PC-3 (cell line): ENCODE measurements at regions not wholly inside any gene's neighbourhood (a gene's known extent, or its start where the extent isn't known, plus 50 kb on each side); places are given as distances from the start of the nearest gene placed in this dataset.

Experiments
- ATAC-seq: fragments of 200-7000 bp; cut with Tn5 transposase; 2 replicates; pipeline ENCODE4 v1.9.1; 2020; ENCODE audit warnings: mild to moderate bottlenecking, moderate library complexity
- BruUV-seq: library from RNA; stranded (reverse); fragments of 400-500 nt; replicated peaks from 2 replicates; lab custom pipeline; 2021; lab: Mats Ljungman, UMichigan
- CTCF ChIA-PET: fragments of 300-600 bp; sonication (Branson Sonifier 250); formaldehyde crosslinking; loops from one replicate; lab custom pipeline; 2022; ENCODE audit warnings: antibody characterized with exemption; lab: Charles Lee
- POLR2A ChIA-PET: fragments of 300-600 bp; sonication (Branson Sonifier 250); formaldehyde crosslinking; loops from one replicate; lab custom pipeline; 2022; ENCODE audit warnings: antibody characterized with exemption; ENCODE audit not compliant: unreplicated experiment; lab: Charles Lee
- DNase-seq: peaks from one replicate; pipeline ENCODE4 v3.0.0-alpha.2; 2015
- H2AFZ ChIP-seq: fragments of 300-600 bp; sonication (generic); 2 replicates; pipeline ENCODE4 v1.6.0; 2016; ENCODE audit warnings: antibody characterized with exemption, low read length
- H3F3A ChIP-seq: fragments of 300-600 bp; sonication (generic); one replicate; pipeline ENCODE4 v1.6.0; 2017; ENCODE audit warnings: antibody characterized with exemption, low read length, control low read depth, mild to moderate bottlenecking; ENCODE audit not compliant: unreplicated experiment
- H3K27ac ChIP-seq: fragments of 300-600 bp; sonication (generic); 2 replicates; pipeline ENCODE4 v1.5.1; 2016; ENCODE audit warnings: mild to moderate bottlenecking, low read length
- H3K27me3 ChIP-seq: fragments of 300-600 bp; sonication (generic); 2 replicates; pipeline ENCODE4 v1.6.1; 2016; ENCODE audit warnings: low read length, mixed read lengths
- H3K36me3 ChIP-seq: fragments of 300-600 bp; sonication (generic); 2 replicates; pipeline ENCODE4 v1.6.1; 2016; ENCODE audit warnings: low read depth, mixed run types, low read length, mixed read lengths
- H3K4me1 ChIP-seq: fragments of 300-600 bp; sonication (generic); 2 replicates; pipeline ENCODE4 v1.5.1; 2016; ENCODE audit warnings: low read length; ENCODE audit not compliant: insufficient read depth
- H3K4me2 ChIP-seq: fragments of 300-600 bp; sonication (generic); 2 replicates; pipeline ENCODE4 v1.6.0; 2016; ENCODE audit warnings: low read length
- H3K4me3 ChIP-seq: fragments of 300-600 bp; sonication (generic); 2 replicates; pipeline ENCODE4 v1.5.1; 2016; ENCODE audit warnings: mild to moderate bottlenecking, low read length, mixed read lengths
- H3K79me2 ChIP-seq: fragments of 300-600 bp; sonication (generic); 2 replicates; pipeline ENCODE4 v1.6.1; 2017; ENCODE audit warnings: low read length, mixed read lengths
- H3K9ac ChIP-seq: fragments of 300-600 bp; sonication (generic); 2 replicates; pipeline ENCODE4 v1.6.0; 2016; ENCODE audit warnings: mild to moderate bottlenecking, low read length
- H3K9me2 ChIP-seq: fragments of 300-600 bp; sonication (generic); replicated peaks from 2 replicates; pipeline ENCODE4 v1.6.1; 2016; ENCODE audit warnings: mixed run types, low read length, mixed read lengths
- H3K9me3 ChIP-seq: fragments of 300-600 bp; sonication (generic); 2 replicates; pipeline ENCODE4 v1.6.1; 2016; ENCODE audit warnings: low read length, mixed read lengths
- H4K20me1 ChIP-seq: fragments of 300-600 bp; sonication (generic); 2 replicates; pipeline ENCODE4 v1.6.1; 2016; ENCODE audit warnings: low read length, mixed read lengths
- EZH2 ChIP-seq: fragments of 300-600 bp; sonication (generic); IDR thresholded peaks from one replicate; pipeline ENCODE4 v1.6.1; 2017; ENCODE audit warnings: antibody characterized with exemption, mild to moderate bottlenecking, low read length; ENCODE audit not compliant: unreplicated experiment
- EZH2phosphoT487 ChIP-seq: fragments of 300-600 bp; sonication (generic); IDR thresholded peaks from 2 replicates; pipeline ENCODE4 v1.6.1; 2018; ENCODE audit warnings: mild to moderate bottlenecking, antibody characterized with exemption, low read length, borderline replicate concordance
- intact Hi-C: fragments of 100-400 bp; cut with micrococcal nuclease; formaldehyde crosslinking; loops from 2 replicates; pipeline ENCODE4 v1.9.0; 2023
- TF ChIP-seq, protein P1 (sequence below): fragments of 300-600 bp; sonication (generic); conservative IDR thresholded peaks from 2 replicates; pipeline ENCODE4 v1.5.1; 2017; ENCODE audit warnings: antibody characterized with exemption, low read depth, mild to moderate bottlenecking, low read length

DNA sequence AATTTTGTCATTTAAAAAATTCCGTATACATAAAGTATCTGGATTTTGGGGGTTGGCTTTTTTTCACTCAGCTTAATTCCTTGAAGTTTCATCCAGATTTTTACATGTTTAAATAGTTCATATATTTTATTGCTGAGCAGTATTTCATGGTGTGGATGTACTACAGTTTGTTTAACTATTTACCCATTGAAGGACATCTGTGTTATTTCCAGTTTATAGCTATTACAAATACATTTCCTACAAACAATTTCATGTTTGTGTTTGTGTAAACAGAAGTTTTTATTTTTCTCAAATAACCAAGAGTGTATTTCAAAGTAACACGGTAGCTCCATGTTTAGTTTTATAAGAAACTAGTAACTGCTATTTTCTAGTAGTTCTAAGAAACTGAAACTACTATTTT is 299.7 kb upstream of the ANO3 start:
- Histone ChIP-seq H4K20me1 (no peaks in the 10 kb centered on the region), H3K36me3 (no peaks in the 10 kb centered on the region), H3K4me1 (no peaks in the 10 kb centered on the region), H2AFZ (no peak overlapping the region), H3K4me2 (no peak overlapping the region), H3K9me3 (no peaks in the 10 kb centered on the region), H3K9ac (no peak overlapping the region), H3K27me3 (no peaks in the 10 kb centered on the region), H3K9me2 (no peaks in the 10 kb centered on the region), H3K27ac (no peak overlapping the region), H3K79me2 (no peaks in the 10 kb centered on the region), H3K4me3 (no peak overlapping the region), H3F3A (no peaks in the 10 kb centered on the region)
- no peak for TF ChIP-seq EZH2phosphoT487
- ChIA-PET CTCF (no interaction called here), POLR2A (no interaction called here)
- no TSS peak for BruUV-seq
- no peak for DNase-seq
- ATAC-seq, result no peak
- intact Hi-C loops, result no loop called here

DNA sequence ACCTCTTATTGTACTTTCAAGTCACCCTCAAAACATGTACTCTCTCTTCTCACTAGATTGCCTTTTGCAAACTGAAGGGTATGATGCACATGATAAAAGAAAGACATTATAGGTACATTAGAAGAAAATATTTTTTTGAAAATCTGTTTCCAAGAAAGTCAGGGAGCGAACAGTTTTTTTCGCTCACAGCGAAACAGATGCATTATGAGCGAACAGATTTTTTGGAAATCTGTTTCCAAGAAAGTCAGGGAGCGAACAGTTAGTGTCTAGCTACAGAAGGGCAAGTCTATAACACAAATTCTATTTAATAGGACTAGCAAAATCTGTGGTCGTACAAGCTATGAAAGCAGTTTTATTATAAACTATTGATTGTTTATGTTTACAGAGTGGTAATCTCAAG is 296.2 kb upstream of the ANO3 start:
- Histone ChIP-seq H3K4me1 (no peaks in the 10 kb centered on the region), H3K27me3 (0 out of 2 replicates have a peak, but pooled peaks cover 6% of the 10 kb centered on the region), H4K20me1 (no peaks in the 10 kb centered on the region), H3K27ac (no peak overlapping the region), H2AFZ (no peak overlapping the region), H3K36me3 (no peaks in the 10 kb centered on the region), H3K79me2 (no peaks in the 10 kb centered on the region), H3F3A (no peaks in the 10 kb centered on the region), H3K9me2 (no peaks in the 10 kb centered on the region), H3K9ac (no peak overlapping the region), H3K4me2 (no peak overlapping the region), H3K4me3 (no peak overlapping the region), H3K9me3 (no peaks in the 10 kb centered on the region)
- TF ChIP-seq EZH2 (no peak), EZH2phosphoT487 (no peak)
- TF ChIP-seq, protein P1, sequence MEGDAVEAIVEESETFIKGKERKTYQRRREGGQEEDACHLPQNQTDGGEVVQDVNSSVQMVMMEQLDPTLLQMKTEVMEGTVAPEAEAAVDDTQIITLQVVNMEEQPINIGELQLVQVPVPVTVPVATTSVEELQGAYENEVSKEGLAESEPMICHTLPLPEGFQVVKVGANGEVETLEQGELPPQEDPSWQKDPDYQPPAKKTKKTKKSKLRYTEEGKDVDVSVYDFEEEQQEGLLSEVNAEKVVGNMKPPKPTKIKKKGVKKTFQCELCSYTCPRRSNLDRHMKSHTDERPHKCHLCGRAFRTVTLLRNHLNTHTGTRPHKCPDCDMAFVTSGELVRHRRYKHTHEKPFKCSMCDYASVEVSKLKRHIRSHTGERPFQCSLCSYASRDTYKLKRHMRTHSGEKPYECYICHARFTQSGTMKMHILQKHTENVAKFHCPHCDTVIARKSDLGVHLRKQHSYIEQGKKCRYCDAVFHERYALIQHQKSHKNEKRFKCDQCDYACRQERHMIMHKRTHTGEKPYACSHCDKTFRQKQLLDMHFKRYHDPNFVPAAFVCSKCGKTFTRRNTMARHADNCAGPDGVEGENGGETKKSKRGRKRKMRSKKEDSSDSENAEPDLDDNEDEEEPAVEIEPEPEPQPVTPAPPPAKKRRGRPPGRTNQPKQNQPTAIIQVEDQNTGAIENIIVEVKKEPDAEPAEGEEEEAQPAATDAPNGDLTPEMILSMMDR, result no peak
- DNase-seq (no peak), ATAC-seq (no peak)
- intact Hi-C loops, result no loop called here
- no TSS peak for BruUV-seq
- POLR2A ChIA-PET, result no interaction called here
- CTCF ChIA-PET, result no interaction called here

DNA sequence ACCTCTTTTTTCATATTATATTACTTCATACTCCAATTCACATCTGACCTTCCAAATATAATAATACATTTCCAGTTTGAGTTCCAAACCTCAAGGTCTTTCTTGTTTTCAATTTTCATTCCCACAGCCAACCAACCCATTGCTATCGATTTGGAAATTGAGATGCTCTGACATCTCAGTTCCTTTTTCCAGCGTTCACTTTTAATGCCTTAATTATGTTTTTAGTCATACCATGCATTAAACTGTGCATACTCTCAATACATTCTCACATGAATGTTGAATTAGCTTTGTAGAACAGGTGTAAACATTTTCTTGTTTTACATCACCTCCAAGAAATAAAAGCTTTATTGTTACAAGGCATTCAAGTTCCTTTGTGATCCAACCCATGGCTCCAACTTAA is 294.2 kb upstream of the ANO3 start:
- no peak overlapping the region for H3K4me3 ChIP-seq
- ChIA-PET CTCF (no interaction called here), POLR2A (no interaction called here)
- intact Hi-C loops, result no loop called here
- no peak for DNase-seq
- H3K4me2 ChIP-seq, result no peak overlapping the region
- no peaks in the 10 kb centered on the region for H3F3A ChIP-seq
- no peaks in the 10 kb centered on the region for H3K4me1 ChIP-seq
- ATAC-seq, result no peak
- no peaks in the 10 kb centered on the region for H3K36me3 ChIP-seq
- H3K27me3 ChIP-seq, result 0 out of 2 replicates have a peak, but pooled peaks cover 6% of the 10 kb centered on the region
- H3K27ac ChIP-seq, result no peak overlapping the region
- H2AFZ ChIP-seq, result no peak overlapping the region
- H3K9ac ChIP-seq, result no peak overlapping the region
- TF ChIP-seq EZH2 (no peak), EZH2phosphoT487 (no peak)
- TF ChIP-seq, protein P1, result no peak
- BruUV-seq, result no TSS peak
- no peaks in the 10 kb centered on the region for H3K9me2 ChIP-seq
- no peaks in the 10 kb centered on the region for H4K20me1 ChIP-seq
- H3K9me3 ChIP-seq, result no peaks in the 10 kb centered on the region
- H3K79me2 ChIP-seq, result no peaks in the 10 kb centered on the region
